AG04450 (cell line): ENCODE measurements at regions not wholly inside any gene's neighbourhood (a gene's known extent, or its start where the extent isn't known, plus 50 kb on each side); places are given as distances from the start of the nearest gene placed in this dataset.

Experiments used
- CTCF ChIA-PET: fragments of 300-600, 350-600 bp; formaldehyde crosslinking; extraction: SDS; loops from one replicate; lab custom pipeline; 2022; ENCODE audit warnings: antibody characterized with exemption, inconsistent platforms; lab: Charles Lee
- POLR2A ChIA-PET: fragments of 350-600 bp; formaldehyde crosslinking; extraction: SDS; loops from one replicate; lab custom pipeline; 2021; ENCODE audit warnings: antibody characterized with exemption, inconsistent platforms; lab: Yijun Ruan, JAX
- DNase-seq: peaks from one replicate; pipeline ENCODE4 v3.0.0-alpha.2; 2011; ENCODE audit warnings: low read depth, low spot score
- H3K27ac ChIP-seq: one replicate; pipeline ENCODE4 v1.5.1; 2012; ENCODE audit warnings: low read depth, low read length, control low read depth
- H3K27me3 ChIP-seq: one replicate; pipeline ENCODE4 v1.6.0; 2012; ENCODE audit warnings: low read length; ENCODE audit not compliant: control insufficient read depth, insufficient read depth
- H3K4me3 ChIP-seq: 2 replicates; pipeline ENCODE4 v1.5.1; 2011; ENCODE audit warnings: mild to moderate bottlenecking, low read depth, low read length, control low read depth
- H3K9me3 ChIP-seq: 2 replicates; pipeline ENCODE4 v1.5.1; 2012; ENCODE audit warnings: low read length; ENCODE audit not compliant: control insufficient read depth, insufficient read depth
- CTCF ChIP-seq: IDR thresholded peaks from 2 replicates; pipeline ENCODE4 v1.5.1; 2011; ENCODE audit warnings: low read depth, low read length, control low read depth, inconsistent platforms

DNA sequence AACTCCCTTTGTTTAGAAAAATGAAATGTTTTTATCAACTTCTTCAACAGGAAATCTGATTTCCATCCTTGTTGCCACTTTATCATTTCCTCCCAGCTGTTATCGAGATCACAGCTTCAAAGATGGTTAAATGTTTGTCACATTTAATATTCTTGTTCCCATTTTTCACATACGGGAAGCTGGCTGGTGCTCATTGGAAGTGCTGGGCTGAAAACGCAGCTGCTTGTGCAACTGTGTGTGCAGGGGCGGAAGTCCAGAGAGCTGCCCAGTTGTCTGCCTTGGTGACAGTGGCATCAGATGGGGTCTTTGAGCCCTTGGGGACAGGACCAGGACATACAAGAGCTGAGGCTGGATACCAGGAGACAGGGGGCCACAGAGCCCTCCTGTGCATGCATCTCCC is 549.2 kb upstream of the CDH11 start:
- ChIA-PET CTCF (no interaction called here), POLR2A (no interaction called here)
- 0 out of 2 replicates have a peak, but pooled peaks cover 4% of the 10 kb centered on the region for H3K9me3 ChIP-seq
- TF ChIP-seq CTCF = no peak
- no peak for DNase-seq
- no peak overlapping the region for H3K4me3 ChIP-seq
- H3K27me3 ChIP-seq = peaks cover 6% of the 10 kb centered on the region
- no peak overlapping the region for H3K27ac ChIP-seq

GRCh38 chr16:65668064-65668595 is 546.3 kb upstream of the CDH11 start:
- no peak for DNase-seq
- H3K9me3 ChIP-seq = 0 out of 2 replicates have a peak, but pooled peaks cover 4% of the 10 kb centered on the region
- H3K4me3 ChIP-seq = no peak overlapping the region
- no peak overlapping the region for H3K27ac ChIP-seq
- peaks cover 4% of the 10 kb centered on the region for H3K27me3 ChIP-seq
- ChIA-PET CTCF (no interaction called here), POLR2A (no interaction called here)
- no peak for TF ChIP-seq CTCF

GRCh38 chr16:65667011-65667578 is 545.2 kb upstream of the CDH11 start:
- ChIA-PET CTCF (interaction anchor here (0.6 kb wide), 1 partner anchor 49 kb away, joined by 3 read pairs; no protein-coding TSS in a partner anchor), POLR2A (no interaction called here)
- H3K27me3 ChIP-seq = peaks cover 4% of the 10 kb centered on the region
- no peak overlapping the region for H3K27ac ChIP-seq
- TF ChIP-seq CTCF = peak; percentile 22; the same call in 1 of the 2 replicates
- peaks cover 4% of the 10 kb centered on the region; the same call in 1 of the 2 replicates for H3K9me3 ChIP-seq
- H3K4me3 ChIP-seq = no peak overlapping the region
- no peak for DNase-seq

GRCh38 chr16:65666132-65666941 is 544.5 kb upstream of the CDH11 start:
- Histone ChIP-seq H3K27ac (no peak overlapping the region), H3K27me3 (peaks cover 4% of the 10 kb centered on the region), H3K9me3 (peaks cover 4% of the 10 kb centered on the region; the same call in 1 of the 2 replicates), H3K4me3 (no peak overlapping the region)
- CTCF ChIA-PET = interaction anchor here (0.6 kb wide), 1 partner anchor 50 kb away, joined by 3 read pairs; no protein-coding TSS in a partner anchor
- TF ChIP-seq CTCF = no peak
- DNase-seq = no peak
- POLR2A ChIA-PET = no interaction called here

DNA sequence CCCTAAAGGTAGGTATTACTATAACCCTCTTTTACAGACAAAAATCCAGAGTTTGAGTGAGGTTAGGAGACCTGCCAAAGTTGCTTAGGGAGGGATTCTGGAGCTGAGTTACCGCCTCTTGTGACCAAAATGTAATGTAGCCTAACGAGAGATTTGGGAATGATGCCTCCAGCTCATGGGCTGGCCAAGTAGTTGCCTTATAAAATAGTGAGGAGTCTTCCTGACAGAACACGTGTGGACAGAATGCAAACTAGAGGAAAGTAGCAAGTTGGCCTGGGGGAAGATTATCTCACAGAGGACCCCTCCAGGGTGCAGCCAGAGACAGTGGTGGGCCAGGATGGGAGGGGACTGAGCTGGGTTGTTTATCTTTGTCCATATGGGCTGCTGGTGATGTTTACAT is 543.7 kb upstream of the CDH11 start:
- POLR2A ChIA-PET = no interaction called here
- no peak overlapping the region for H3K27ac ChIP-seq
- DNase-seq = no peak
- no peak for TF ChIP-seq CTCF
- CTCF ChIA-PET = no interaction called here
- H3K9me3 ChIP-seq = peaks cover 4% of the 10 kb centered on the region; the same call in 1 of the 2 replicates
- H3K27me3 ChIP-seq = peaks cover 4% of the 10 kb centered on the region
- no peak overlapping the region for H3K4me3 ChIP-seq
